Peyer's patch (tissue), 4 donors: ENCODE measurements at regions not wholly inside any gene's neighbourhood (a gene's known extent, or its start where the extent isn't known, plus 50 kb on each side); places are given as distances from the start of the nearest gene placed in this dataset.

Experiments
- POLR2A ChIP-seq, 2 donors: fragments of 450-650 bp; IDR thresholded peaks; one replicate each; pipeline ENCODE4 v1.5.1; 2017; ENCODE audit warnings: antibody characterized with exemption in 2 of 2, mild to moderate bottlenecking in 2 of 2, moderate library complexity in 2 of 2
- TF ChIP-seq, protein P1 (sequence below), 6 experiments: fragments of 450-650 bp in 4 of 6; fragments of 200-600 bp in 2 of 6; sonication (generic) in 1 of 6; IDR thresholded peaks; one replicate each; pipeline ENCODE4 v1.5.1; 2017 to 2019; ENCODE audit warnings: antibody characterized with exemption in 6 of 6, mild to moderate bottlenecking in 3 of 6, moderate library complexity in 1 of 6

- TF ChIP-seq, protein P1, sequence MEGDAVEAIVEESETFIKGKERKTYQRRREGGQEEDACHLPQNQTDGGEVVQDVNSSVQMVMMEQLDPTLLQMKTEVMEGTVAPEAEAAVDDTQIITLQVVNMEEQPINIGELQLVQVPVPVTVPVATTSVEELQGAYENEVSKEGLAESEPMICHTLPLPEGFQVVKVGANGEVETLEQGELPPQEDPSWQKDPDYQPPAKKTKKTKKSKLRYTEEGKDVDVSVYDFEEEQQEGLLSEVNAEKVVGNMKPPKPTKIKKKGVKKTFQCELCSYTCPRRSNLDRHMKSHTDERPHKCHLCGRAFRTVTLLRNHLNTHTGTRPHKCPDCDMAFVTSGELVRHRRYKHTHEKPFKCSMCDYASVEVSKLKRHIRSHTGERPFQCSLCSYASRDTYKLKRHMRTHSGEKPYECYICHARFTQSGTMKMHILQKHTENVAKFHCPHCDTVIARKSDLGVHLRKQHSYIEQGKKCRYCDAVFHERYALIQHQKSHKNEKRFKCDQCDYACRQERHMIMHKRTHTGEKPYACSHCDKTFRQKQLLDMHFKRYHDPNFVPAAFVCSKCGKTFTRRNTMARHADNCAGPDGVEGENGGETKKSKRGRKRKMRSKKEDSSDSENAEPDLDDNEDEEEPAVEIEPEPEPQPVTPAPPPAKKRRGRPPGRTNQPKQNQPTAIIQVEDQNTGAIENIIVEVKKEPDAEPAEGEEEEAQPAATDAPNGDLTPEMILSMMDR (IDR thresholded peaks at IDR 0.05) = no peak
- no peak for TF ChIP-seq POLR2A (IDR thresholded peaks at IDR 0.05)
Observed at GRCh38 chr9:25913806-25914205, 235.6 kb upstream of the TUSC1 start.
